AG04449 (cell line): ENCODE measurements at regions not wholly inside any gene's neighbourhood (a gene's known extent, or its start where the extent isn't known, plus 50 kb on each side); places are given as distances from the start of the nearest gene placed in this dataset.

Experiments
- CTCF ChIA-PET: fragments of 350-600 bp; formaldehyde crosslinking; extraction: SDS; loops from one replicate; lab custom pipeline; 2021; ENCODE audit warnings: antibody characterized with exemption; lab: Yijun Ruan, JAX
- POLR2A ChIA-PET: fragments of 400-600, 350-600 bp; formaldehyde crosslinking; extraction: SDS; loops from one replicate; lab custom pipeline; 2020; ENCODE audit warnings: antibody characterized with exemption, inconsistent platforms; lab: Yijun Ruan, JAX
- DNase-seq: peaks from one replicate; pipeline ENCODE4 v3.0.0-alpha.2; 2010; ENCODE audit warnings: low read depth, low spot score
- H3K4me3 ChIP-seq: 2 replicates; pipeline ENCODE4 v1.5.1; 2011; ENCODE audit warnings: low read depth, mild to moderate bottlenecking, control low read depth, low read length
- CTCF ChIP-seq: IDR thresholded peaks from one replicate; pipeline ENCODE4 v1.5.1; 2011; ENCODE audit warnings: mild to moderate bottlenecking, moderate library complexity, low read length, control low read depth, inconsistent platforms; ENCODE audit not compliant: insufficient read depth; ENCODE audit errors: missing control alignments

- CTCF ChIA-PET, result no interaction called here
- no peak for TF ChIP-seq CTCF
- H3K4me3 ChIP-seq, result no peak overlapping the region
- POLR2A ChIA-PET, result no interaction called here
- DNase-seq, result no peak
Observed at GRCh38 chr5:67591491-67591890, 394.9 kb upstream of the CD180 start.

- CTCF ChIA-PET, result no interaction called here
- POLR2A ChIA-PET, result no interaction called here
- H3K4me3 ChIP-seq, result no peak overlapping the region
- no peak for TF ChIP-seq CTCF
- DNase-seq, result no peak
Observed at GRCh38 chr5:67588389-67588788, 391.8 kb upstream of the CD180 start.

- ChIA-PET POLR2A (no interaction called here), CTCF (no interaction called here)
- DNase-seq, result no peak
- TF ChIP-seq CTCF, result no peak
- H3K4me3 ChIP-seq, result no peak overlapping the region
Observed at GRCh38 chr5:67581203-67581602, 384.6 kb upstream of the CD180 start.

GRCh38 chr5:67578011-67578410, 381.4 kb upstream of the CD180 start:
- no peak overlapping the region for H3K4me3 ChIP-seq
- ChIA-PET POLR2A (no interaction called here), CTCF (no interaction called here)
- TF ChIP-seq CTCF, result no peak
- DNase-seq, result no peak

GRCh38 chr5:67577424-67577823, 380.8 kb upstream of the CD180 start:
- no peak for TF ChIP-seq CTCF
- POLR2A ChIA-PET, result no interaction called here
- no peak for DNase-seq
- no peak overlapping the region for H3K4me3 ChIP-seq
- CTCF ChIA-PET, result no interaction called here

- ChIA-PET POLR2A (no interaction called here), CTCF (no interaction called here)
- DNase-seq, result no peak
- no peak overlapping the region for H3K4me3 ChIP-seq
- TF ChIP-seq CTCF, result no peak
Observed at GRCh38 chr5:67576112-67576511, 379.5 kb upstream of the CD180 start.

GRCh38 chr5:67575087-67575486, 378.5 kb upstream of the CD180 start:
- no peak for DNase-seq
- TF ChIP-seq CTCF, result no peak
- H3K4me3 ChIP-seq, result no peak overlapping the region
- ChIA-PET POLR2A (no interaction called here), CTCF (no interaction called here)
